Activated T-helper 1 cell treated with anti-CD3 and anti-CD28 coated beads, Interleukin-2, amount 50 U/mL, for 16 hours (primary cell): ENCODE measurements at regions not wholly inside any gene's neighbourhood (a gene's known extent, or its start where the extent isn't known, plus 50 kb on each side); places are given as distances from the start of the nearest gene placed in this dataset.
A peak's percentile ranks its signal among the peaks of the same experiment; 100 is the strongest.
"Not testable (repeated sequence)": the region's sequence is repeated elsewhere in the genome, so short reads cannot be mapped to it uniquely, and the experiment has no call there.

Experiments
- DNase-seq, 2 donors: peaks; one replicate each; pipeline ENCODE4 v3.0.0-alpha.2; 2020; ENCODE audit warnings: low read depth in 1 of 2, low spot score in 1 of 2

GRCh38 chr9:117649126-117649525 lies 55.1 kb upstream of the TLR4 start:
- DNase-seq, result no peak

- DNase-seq, result no peak
Observed at GRCh38 chr9:117644932-117645636, 59.1 kb upstream of the TLR4 start.

- DNase-seq, result peak; percentile 2 to 7
Observed at GRCh38 chr9:117644133-117644931, 59.9 kb upstream of the TLR4 start.

GRCh38 chr9:117643288-117643654 lies 60.9 kb upstream of the TLR4 start:
- no peak for DNase-seq

GRCh38 chr9:117642571-117643287 lies 61.5 kb upstream of the TLR4 start:
- not testable (repeated sequence) for DNase-seq

GRCh38 chr9:117636681-117637080 lies 67.5 kb upstream of the TLR4 start:
- DNase-seq, result no peak

GRCh38 chr9:117625154-117625553 lies 79.0 kb upstream of the TLR4 start:
- DNase-seq, result no peak

GRCh38 chr9:117624106-117624505 lies 80.1 kb upstream of the TLR4 start:
- DNase-seq, result no peak

GRCh38 chr9:117622347-117622746 lies 81.9 kb upstream of the TLR4 start:
- DNase-seq, result no peak

GRCh38 chr9:117616431-117616831 lies 87.8 kb upstream of the TLR4 start:
- no peak for DNase-seq

- no peak for DNase-seq
Observed at GRCh38 chr9:117612317-117612716, 91.9 kb upstream of the TLR4 start.

GRCh38 chr9:117597977-117598376 lies 106.2 kb upstream of the TLR4 start:
- DNase-seq, result no peak

- no peak for DNase-seq
Observed at GRCh38 chr9:117596678-117597077, 107.5 kb upstream of the TLR4 start.

- no peak for DNase-seq
Observed at GRCh38 chr9:117595650-117596049, 108.6 kb upstream of the TLR4 start.

GRCh38 chr9:117587263-117587662 lies 116.9 kb upstream of the TLR4 start:
- no peak for DNase-seq

- no peak for DNase-seq
Observed at GRCh38 chr9:117574099-117574498, 130.1 kb upstream of the TLR4 start.

GRCh38 chr9:117564839-117565238 lies 139.4 kb upstream of the TLR4 start:
- DNase-seq, result no peak

- no peak for DNase-seq
Observed at GRCh38 chr9:117561761-117562160, 142.4 kb upstream of the TLR4 start.

GRCh38 chr9:117555964-117556629 lies 141.2 kb upstream of the ASTN2 start:
- DNase-seq, result no peak

GRCh38 chr9:117552811-117553210 lies 138.0 kb upstream of the ASTN2 start:
- DNase-seq, result no peak

GRCh38 chr9:117551171-117551570 lies 136.3 kb upstream of the ASTN2 start:
- DNase-seq, result no peak
